Keratinocyte (primary cell): ENCODE measurements at regions not wholly inside any gene's neighbourhood (a gene's known extent, or its start where the extent isn't known, plus 50 kb on each side); places are given as distances from the start of the nearest gene placed in this dataset.
A peak's percentile ranks its signal among the peaks of the same experiment; 100 is the strongest.

Experiments
- DNase-seq: peaks from one replicate; pipeline ENCODE4 v3.0.0-alpha.2; 2011; ENCODE audit warnings: low read depth, missing footprints, low spot score
- FAIRE-seq: peaks from 2 replicates; lab custom pipeline; 2011; peaks lifted over from hg19 to GRCh38; lab: Jason Lieb, UNC
- H2AFZ ChIP-seq: 2 replicates; pipeline ENCODE4 v1.6.0; 2012; ENCODE audit warnings: low read length, control low read depth, inconsistent platforms; ENCODE audit not compliant: control insufficient read depth
- H3K27ac ChIP-seq: 2 replicates; pipeline ENCODE4 v1.5.1; 2011; ENCODE audit warnings: low read length; ENCODE audit not compliant: control insufficient read depth, insufficient read depth
- H3K27me3 ChIP-seq: 3 replicates; pipeline ENCODE4 v1.6.0; 2011; ENCODE audit warnings: low read length; ENCODE audit not compliant: control insufficient read depth, insufficient read depth; ENCODE audit errors: extremely low read depth
- H3K36me3 ChIP-seq, 2 experiments: 2 replicates in 1 of 2; 3 replicates in 1 of 2; pipeline ENCODE4 v1.5.1; 2011; ENCODE audit warnings: low read length in 2 of 2, mild to moderate bottlenecking in 1 of 2; ENCODE audit not compliant: control insufficient read depth in 2 of 2, insufficient read depth in 2 of 2; ENCODE audit errors: extremely low read depth in 1 of 2
- H3K4me1 ChIP-seq: 3 replicates; pipeline ENCODE4 v1.5.1; 2011; ENCODE audit warnings: low read length; ENCODE audit not compliant: control insufficient read depth, insufficient read depth; ENCODE audit errors: extremely low read depth
- H3K4me2 ChIP-seq: 3 replicates; pipeline ENCODE4 v1.6.0; 2011; ENCODE audit warnings: low read depth, low read length; ENCODE audit not compliant: control insufficient read depth, insufficient read depth; ENCODE audit errors: extremely low read depth
- H3K4me3 ChIP-seq, 3 experiments: fragments of 200-600 bp in 1 of 3; sonication (generic) in 1 of 3; 2 replicates in 2 of 3; 3 replicates in 1 of 3; pipeline ENCODE4 v1.5.1; 2011 to 2016; ENCODE audit warnings: low read length in 3 of 3, mild to moderate bottlenecking in 3 of 3, control low read depth in 2 of 3, inconsistent platforms in 1 of 3, low read depth in 1 of 3, mixed read lengths in 1 of 3, mixed run types in 1 of 3, moderate library complexity in 1 of 3; ENCODE audit not compliant: control insufficient read depth in 2 of 3, insufficient read depth in 2 of 3; ENCODE audit errors: extremely low read depth in 1 of 3
- H3K79me2 ChIP-seq: 2 replicates; pipeline ENCODE4 v1.6.0; 2012; ENCODE audit warnings: low read length; ENCODE audit not compliant: control insufficient read depth, insufficient read depth
- H3K9ac ChIP-seq: 3 replicates; pipeline ENCODE4 v1.6.0; 2011; ENCODE audit warnings: low read length; ENCODE audit not compliant: control insufficient read depth, insufficient read depth; ENCODE audit errors: extremely low read depth
- H3K9me1 ChIP-seq: 3 replicates; pipeline ENCODE4 v1.6.0; 2011; ENCODE audit warnings: low read length; ENCODE audit not compliant: control insufficient read depth, insufficient read depth; ENCODE audit errors: extremely low read depth
- H3K9me3 ChIP-seq: 2 replicates; pipeline ENCODE4 v1.5.1; 2012; ENCODE audit warnings: low read depth, low read length; ENCODE audit not compliant: control insufficient read depth
- H4K20me1 ChIP-seq: 3 replicates; pipeline ENCODE4 v1.6.0; 2011; ENCODE audit warnings: low read length; ENCODE audit not compliant: control insufficient read depth, insufficient read depth; ENCODE audit errors: extremely low read depth
- CTCF ChIP-seq, 3 experiments: IDR thresholded peaks in 1 of 3; conservative IDR thresholded peaks in 1 of 3; optimal IDR thresholded peaks in 1 of 3; 2 replicates in 2 of 3; 3 replicates in 1 of 3; pipeline versions ENCODE3 to v1.5.1; 2011; ENCODE audit warnings: low read length in 3 of 3, mild to moderate bottlenecking in 3 of 3, moderate library complexity in 2 of 3, control low read depth in 1 of 3, inconsistent platforms in 1 of 3; ENCODE audit not compliant: insufficient read depth in 2 of 3; ENCODE audit errors: extremely low read depth in 1 of 3
- EZH2 ChIP-seq: IDR thresholded peaks from one replicate; pipeline ENCODE4 v1.6.1; 2012; ENCODE audit warnings: inconsistent platforms, mild to moderate bottlenecking, low read length, moderate library complexity
- dilution Hi-C: fragments of 300-500 bp; cut with MboI; formaldehyde crosslinking; loops from one replicate; pipeline ENCODE4 v1.7.0; 2020; ENCODE audit warnings: low sequenced_read_pairs; ENCODE audit not compliant: extremely low pct_ligation_motif_present

- Histone ChIP-seq H4K20me1 (no peaks in the 10 kb centered on the region), H3K4me1 (peaks cover 30% of the 10 kb centered on the region), H3K27ac (peak overlapping the region; percentile 63), H3K9me3 (peaks cover 10% of the 10 kb centered on the region), H3K9ac (no peak overlapping the region), H3K36me3 (no peaks in the 10 kb centered on the region), H3K4me2 (no peak overlapping the region), H2AFZ (peak overlapping the region; percentile 12), H3K79me2 (no peaks in the 10 kb centered on the region), H3K9me1 (no peaks in the 10 kb centered on the region), H3K4me3 (no peak overlapping the region), H3K27me3 (no peaks in the 10 kb centered on the region)
- DNase-seq, result peak; percentile 90
- FAIRE-seq, result peak; percentile 81
- dilution Hi-C loops, result no loop called here
- no peak for TF ChIP-seq CTCF (optimal IDR thresholded peaks at IDR 0.05 in 1 of 3, IDR thresholded peaks at IDR 0.05 in 1 of 3, conservative IDR thresholded peaks at IDR 0.05 in 1 of 3; ENCODE audit: extremely low read depth in 1 of 3, insufficient read depth in 2 of 3, low read length in 3 of 3)
- no peak for TF ChIP-seq EZH2
Observed at GRCh38 chr13:85586422-85586831, 212.8 kb downstream of the SLITRK6 start.

GRCh38 chr13:85582890-85583289 is 216.3 kb downstream of the SLITRK6 start:
- TF ChIP-seq EZH2, result no peak
- no peak for TF ChIP-seq CTCF (optimal IDR thresholded peaks at IDR 0.05 in 1 of 3, IDR thresholded peaks at IDR 0.05 in 1 of 3, conservative IDR thresholded peaks at IDR 0.05 in 1 of 3; ENCODE audit: extremely low read depth in 1 of 3, insufficient read depth in 2 of 3, low read length in 3 of 3)
- FAIRE-seq (peak; percentile 17), DNase-seq (peak; percentile 48)
- H3K27me3 ChIP-seq, result no peaks in the 10 kb centered on the region
- H2AFZ ChIP-seq, result peak overlapping the region; percentile 27
- H3K27ac ChIP-seq, result peak overlapping the region; percentile 59
- H3K9me3 ChIP-seq, result peaks cover 10% of the 10 kb centered on the region
- H4K20me1 ChIP-seq, result no peaks in the 10 kb centered on the region
- H3K4me1 ChIP-seq, result peaks cover 20% of the 10 kb centered on the region
- H3K4me2 ChIP-seq, result peak overlapping the region; percentile 39
- no peaks in the 10 kb centered on the region for H3K9me1 ChIP-seq
- no peaks in the 10 kb centered on the region for H3K36me3 ChIP-seq
- no peak overlapping the region for H3K9ac ChIP-seq
- no peaks in the 10 kb centered on the region for H3K79me2 ChIP-seq
- H3K4me3 ChIP-seq, result no peak overlapping the region
- dilution Hi-C loops, result no loop called here
